ACC112 (cell line): ENCODE measurements at regions not wholly inside any gene's neighbourhood (a gene's known extent, or its start where the extent isn't known, plus 50 kb on each side); places are given as distances from the start of the nearest gene placed in this dataset.
"Not testable (repeated sequence)": the region's sequence is repeated elsewhere in the genome, so short reads cannot be mapped to it uniquely, and the experiment has no call there.

Source experiments
- H2AFZ ChIP-seq: fragments of 200-600 bp; sonication (generic); one replicate; pipeline ENCODE4 v1.6.0; 2017; ENCODE audit warnings: antibody characterized with exemption, low read length; ENCODE audit not compliant: unreplicated experiment
- H3K27ac ChIP-seq: fragments of 200-600 bp; sonication (generic); 2 replicates; pipeline ENCODE4 v1.5.1; 2014; ENCODE audit warnings: low read depth, mild to moderate bottlenecking, antibody characterized with exemption, low read length, moderate library complexity
- H3K27me3 ChIP-seq: fragments of 200-600 bp; sonication (generic); 2 replicates; pipeline ENCODE4 v1.6.1; 2014; ENCODE audit warnings: mild to moderate bottlenecking, antibody characterized with exemption, low read length, moderate library complexity, mixed read lengths; ENCODE audit not compliant: insufficient read depth
- H3K36me3 ChIP-seq: fragments of 200-600 bp; sonication (generic); 2 replicates; pipeline ENCODE4 v1.6.1; 2016; ENCODE audit warnings: mild to moderate bottlenecking, antibody characterized with exemption, low read length, moderate library complexity, mixed read lengths; ENCODE audit not compliant: insufficient read depth
- H3K4me1 ChIP-seq: fragments of 200-600 bp; sonication (generic); one replicate; pipeline ENCODE4 v1.6.1; 2016; ENCODE audit warnings: low read length, mixed read lengths; ENCODE audit not compliant: insufficient read depth, unreplicated experiment, control insufficient read depth
- H3K4me3 ChIP-seq: fragments of 200-600 bp; sonication (generic); 2 replicates; pipeline ENCODE4 v1.5.1; 2014; ENCODE audit warnings: mild to moderate bottlenecking, low read depth, low read length
- H3K79me2 ChIP-seq: fragments of 200-600 bp; sonication (generic); one replicate; pipeline ENCODE4 v1.6.0; 2016; ENCODE audit warnings: low read length; ENCODE audit not compliant: control insufficient read depth, unreplicated experiment, insufficient read depth

- H3K27me3 ChIP-seq, result no peaks in the 10 kb centered on the region
- peaks cover 16% of the 10 kb centered on the region for H3K4me1 ChIP-seq
- no peak overlapping the region for H3K27ac ChIP-seq
- H3K79me2 ChIP-seq, result no peaks in the 10 kb centered on the region
- H3K36me3 ChIP-seq, result no peaks in the 10 kb centered on the region
- H2AFZ ChIP-seq, result no peak overlapping the region
- H3K4me3 ChIP-seq, result no peak overlapping the region
These were observed 74.1 kb upstream of the MITF start for GRCh38 chr3:69665026-69665737.

GRCh38 chr3:69660631-69661030 lies 78.6 kb upstream of the MITF start:
- Histone ChIP-seq H3K27ac (no peak overlapping the region), H3K27me3 (no peaks in the 10 kb centered on the region), H3K4me3 (no peak overlapping the region), H2AFZ (no peak overlapping the region), H3K36me3 (no peaks in the 10 kb centered on the region), H3K4me1 (peaks cover 7% of the 10 kb centered on the region), H3K79me2 (no peaks in the 10 kb centered on the region)

GRCh38 chr3:69659180-69659910 lies 79.9 kb upstream of the MITF start:
- no peaks in the 10 kb centered on the region for H3K79me2 ChIP-seq
- no peaks in the 10 kb centered on the region for H3K4me1 ChIP-seq
- H3K27ac ChIP-seq, result no peak overlapping the region
- H3K4me3 ChIP-seq, result no peak overlapping the region
- H3K27me3 ChIP-seq, result no peaks in the 10 kb centered on the region
- no peaks in the 10 kb centered on the region for H3K36me3 ChIP-seq
- H2AFZ ChIP-seq, result no peak overlapping the region

GRCh38 chr3:69658514-69659140 lies 80.6 kb upstream of the MITF start:
- no peaks in the 10 kb centered on the region for H3K79me2 ChIP-seq
- no peak overlapping the region for H2AFZ ChIP-seq
- H3K27ac ChIP-seq, result no peak overlapping the region
- H3K27me3 ChIP-seq, result no peaks in the 10 kb centered on the region
- no peak overlapping the region for H3K4me3 ChIP-seq
- H3K4me1 ChIP-seq, result no peaks in the 10 kb centered on the region
- H3K36me3 ChIP-seq, result no peaks in the 10 kb centered on the region

GRCh38 chr3:69657030-69657429 lies 82.2 kb upstream of the MITF start:
- not testable (repeated sequence) for H2AFZ ChIP-seq, H3K79me2 ChIP-seq, H3K4me3 ChIP-seq, H3K27me3 ChIP-seq, H3K4me1 ChIP-seq, H3K27ac ChIP-seq, H3K36me3 ChIP-seq

GRCh38 chr3:69651765-69652164 lies 87.5 kb upstream of the MITF start:
- Histone ChIP-seq H3K27ac (no peak overlapping the region), H3K4me3 (no peak overlapping the region), H3K79me2 (no peaks in the 10 kb centered on the region), H3K27me3 (no peaks in the 10 kb centered on the region), H3K4me1 (peaks cover 28% of the 10 kb centered on the region), H3K36me3 (no peaks in the 10 kb centered on the region), H2AFZ (no peak overlapping the region)

GRCh38 chr3:69650066-69650419 lies 89.2 kb upstream of the MITF start:
- Histone ChIP-seq H3K79me2 (no peaks in the 10 kb centered on the region), H3K4me3 (peak overlapping the region; percentile 61), H3K36me3 (no peaks in the 10 kb centered on the region), H3K27me3 (no peaks in the 10 kb centered on the region), H2AFZ (peak overlapping the region; percentile 26), H3K27ac (peak overlapping the region; percentile 28; the same call in 1 of the 2 replicates), H3K4me1 (peaks cover 28% of the 10 kb centered on the region)

- Histone ChIP-seq H3K27me3 (no peaks in the 10 kb centered on the region), H3K4me1 (peaks cover 28% of the 10 kb centered on the region), H3K79me2 (no peaks in the 10 kb centered on the region), H2AFZ (peak overlapping the region; percentile 26), H3K4me3 (peak overlapping the region; percentile 61), H3K36me3 (no peaks in the 10 kb centered on the region), H3K27ac (peak overlapping the region; percentile 28)
These were observed 89.9 kb upstream of the MITF start for GRCh38 chr3:69649120-69650065.

- Histone ChIP-seq H3K79me2 (no peaks in the 10 kb centered on the region), H3K4me3 (no peak overlapping the region), H3K36me3 (no peaks in the 10 kb centered on the region), H3K27ac (no peak overlapping the region), H3K4me1 (peaks cover 28% of the 10 kb centered on the region), H3K27me3 (no peaks in the 10 kb centered on the region), H2AFZ (no peak overlapping the region)
These were observed 91.1 kb upstream of the MITF start for GRCh38 chr3:69648126-69648525.

- no peak overlapping the region for H3K4me3 ChIP-seq
- H3K79me2 ChIP-seq, result no peaks in the 10 kb centered on the region
- H3K4me1 ChIP-seq, result peaks cover 28% of the 10 kb centered on the region
- H3K27me3 ChIP-seq, result no peaks in the 10 kb centered on the region
- H3K27ac ChIP-seq, result no peak overlapping the region
- no peaks in the 10 kb centered on the region for H3K36me3 ChIP-seq
- H2AFZ ChIP-seq, result no peak overlapping the region
These were observed 91.7 kb upstream of the MITF start for GRCh38 chr3:69647511-69648110.
